SU-DHL-6 (cell line): ENCODE measurements at regions not wholly inside any gene's neighbourhood (a gene's known extent, or its start where the extent isn't known, plus 50 kb on each side); places are given as distances from the start of the nearest gene placed in this dataset.

Experiments
- H2AFZ ChIP-seq: fragments of 200-600 bp; sonication (generic); 2 replicates; pipeline ENCODE4 v1.6.1; 2014; ENCODE audit warnings: low read depth, mild to moderate bottlenecking, moderate library complexity, mixed read lengths, antibody characterized with exemption, low read length; ENCODE audit not compliant: severe bottlenecking
- H3F3A ChIP-seq: fragments of 200-600 bp; shearing (Covaris generic); 2 replicates; pipeline ENCODE4 v1.6.0; 2016; ENCODE audit warnings: antibody characterized with exemption, mild to moderate bottlenecking; ENCODE audit not compliant: insufficient read depth
- H3K27ac ChIP-seq: fragments of 200-600 bp; sonication (generic); 2 replicates; pipeline ENCODE4 v1.5.1; 2016; ENCODE audit warnings: low read depth, mild to moderate bottlenecking, low read length, moderate library complexity, mixed read lengths
- H3K27me3 ChIP-seq: fragments of 200-600 bp; sonication (generic), shearing (Covaris generic); 2 replicates; pipeline ENCODE4 v1.6.0; 2014; ENCODE audit warnings: mild to moderate bottlenecking, low read length
- H3K36me3 ChIP-seq: fragments of 200-600 bp; sonication (generic); 2 replicates; pipeline ENCODE4 v1.6.1; 2014; ENCODE audit warnings: mild to moderate bottlenecking, low read length, mixed read lengths
- H3K4me2 ChIP-seq: fragments of 300-600, 200-600 bp; shearing (Covaris generic), sonication (generic); 2 replicates; pipeline ENCODE4 v1.6.0; 2014; ENCODE audit warnings: low read length, low read depth, mild to moderate bottlenecking; ENCODE audit not compliant: poor library complexity, severe bottlenecking
- H3K4me3 ChIP-seq: fragments of 200-600 bp; sonication (generic); 2 replicates; pipeline ENCODE4 v1.5.1; 2014; ENCODE audit warnings: antibody characterized with exemption, low read length, mild to moderate bottlenecking, mixed read lengths; ENCODE audit not compliant: insufficient read depth, poor library complexity, severe bottlenecking
- H3K79me2 ChIP-seq: fragments of 200-600 bp; sonication (generic); 2 replicates; pipeline ENCODE4 v1.6.1; 2014; ENCODE audit warnings: mild to moderate bottlenecking, low read length, moderate library complexity; ENCODE audit not compliant: insufficient read depth
- H3K9ac ChIP-seq: fragments of 200-600 bp; sonication (generic); 2 replicates; pipeline ENCODE4 v1.7.0; 2014; ENCODE audit warnings: mild to moderate bottlenecking, low read length
- H3K9me2 ChIP-seq: fragments of 200-600 bp; sonication (generic); replicated peaks from 2 replicates; pipeline ENCODE4 v1.6.1; 2014; ENCODE audit warnings: low read length; ENCODE audit not compliant: insufficient read depth
- H3K9me3 ChIP-seq: fragments of 200-600 bp; sonication (generic); 2 replicates; pipeline ENCODE4 v1.6.1; 2014; ENCODE audit warnings: low read length, mixed read lengths; ENCODE audit not compliant: insufficient read depth
- H4K20me1 ChIP-seq: fragments of 200-600 bp; sonication (generic); 2 replicates; pipeline ENCODE4 v1.6.1; 2014; ENCODE audit warnings: low read depth, mild to moderate bottlenecking, antibody characterized with exemption, low read length, moderate library complexity, mixed read lengths
- CTCF ChIP-seq: fragments of 200-600 bp; sonication (generic); IDR thresholded peaks from one replicate; pipeline ENCODE4 v1.5.1; 2017; ENCODE audit warnings: antibody characterized with exemption, mild to moderate bottlenecking, low read length, moderate library complexity; ENCODE audit not compliant: insufficient read depth, poor library complexity, severe bottlenecking
- EZH2phosphoT487 ChIP-seq: fragments of 200-600 bp; sonication (generic), shearing (Covaris generic); conservative IDR thresholded peaks from 2 replicates; pipeline ENCODE4 v1.6.1; 2018; ENCODE audit warnings: mild to moderate bottlenecking, antibody characterized with exemption, low read length, moderate library complexity, mixed read lengths

- H3K79me2 ChIP-seq: no peaks in the 10 kb centered on the region
- TF ChIP-seq EZH2phosphoT487 (no peak), CTCF (no peak)
Observed at GRCh38 chr5:25909163-25909562, 1129.2 kb downstream of the CDH9 start.

GRCh38 chr5:25905646-25906045 lies 1132.7 kb downstream of the CDH9 start:
- H3K27ac ChIP-seq: no peak overlapping the region
- H3K79me2 ChIP-seq: no peaks in the 10 kb centered on the region
- H3K4me3 ChIP-seq: no peak overlapping the region
- H2AFZ ChIP-seq: peak overlapping the region; percentile 72
- no peaks in the 10 kb centered on the region for H3K9me2 ChIP-seq
- H3K4me2 ChIP-seq: no peak overlapping the region
- TF ChIP-seq CTCF (no peak), EZH2phosphoT487 (no peak)
- no peaks in the 10 kb centered on the region for H3K36me3 ChIP-seq
- no peaks in the 10 kb centered on the region for H3F3A ChIP-seq
- no peaks in the 10 kb centered on the region for H3K27me3 ChIP-seq
- no peak overlapping the region for H3K9ac ChIP-seq
- no peaks in the 10 kb centered on the region for H4K20me1 ChIP-seq
- H3K9me3 ChIP-seq: no peaks in the 10 kb centered on the region

More at GRCh38 chr5:25909163-25909562, 1129.2 kb downstream of the CDH9 start:
- H2AFZ ChIP-seq: no peak overlapping the region
- H3K36me3 ChIP-seq: no peaks in the 10 kb centered on the region
- H3K9me2 ChIP-seq: no peaks in the 10 kb centered on the region
- no peaks in the 10 kb centered on the region for H3K27me3 ChIP-seq
- H3K27ac ChIP-seq: no peak overlapping the region
- no peaks in the 10 kb centered on the region for H4K20me1 ChIP-seq
- H3K9ac ChIP-seq: no peak overlapping the region
- no peak overlapping the region for H3K4me3 ChIP-seq
- H3F3A ChIP-seq: no peaks in the 10 kb centered on the region
- no peak overlapping the region for H3K4me2 ChIP-seq
- no peaks in the 10 kb centered on the region for H3K9me3 ChIP-seq

DNA sequence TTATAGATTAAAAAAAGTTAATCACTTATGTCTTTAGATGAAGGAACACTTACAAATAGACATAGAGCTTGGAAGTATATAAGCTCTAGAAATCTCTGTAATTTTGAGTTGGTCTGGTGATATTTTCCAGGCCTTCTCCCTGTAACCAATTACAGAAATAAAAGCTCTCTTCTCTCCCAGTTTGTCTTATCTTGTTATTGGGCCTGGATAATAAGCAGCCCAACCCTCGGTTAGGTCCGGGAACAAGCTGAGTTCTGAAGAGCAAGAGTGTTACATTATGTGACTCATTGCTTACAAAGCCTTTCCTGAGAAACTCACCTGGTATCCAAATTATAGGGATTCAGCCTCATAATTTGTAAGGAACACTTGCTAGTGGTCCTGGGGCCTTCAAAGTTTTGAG lies 1146.2 kb downstream of the CDH9 start:
- H3K27me3 ChIP-seq: no peaks in the 10 kb centered on the region
- H3K79me2 ChIP-seq: no peaks in the 10 kb centered on the region
- peak overlapping the region; percentile 51 for H2AFZ ChIP-seq
- TF ChIP-seq EZH2phosphoT487 (no peak), CTCF (no peak)
- peaks cover 15% of the 10 kb centered on the region; the same call in 1 of the 2 replicates for H3K9me3 ChIP-seq
- H4K20me1 ChIP-seq: no peaks in the 10 kb centered on the region
- no peaks in the 10 kb centered on the region for H3F3A ChIP-seq
- H3K9ac ChIP-seq: no peak overlapping the region
- H3K27ac ChIP-seq: no peak overlapping the region
- no peaks in the 10 kb centered on the region for H3K36me3 ChIP-seq
- H3K4me3 ChIP-seq: no peak overlapping the region
- no peaks in the 10 kb centered on the region for H3K9me2 ChIP-seq
- H3K4me2 ChIP-seq: no peak overlapping the region
